GM18907 (cell line): ENCODE measurements at regions not wholly inside any gene's neighbourhood (a gene's known extent, or its start where the extent isn't known, plus 50 kb on each side); places are given as distances from the start of the nearest gene placed in this dataset.

Experiments used
- ATAC-seq: cut with Tn5 transposase; IDR thresholded peaks from one replicate; pipeline ENCODE4 v1.9.1; 2021; ENCODE audit warnings: mild to moderate bottlenecking, moderate library complexity; ENCODE audit not compliant: unreplicated experiment

DNA sequence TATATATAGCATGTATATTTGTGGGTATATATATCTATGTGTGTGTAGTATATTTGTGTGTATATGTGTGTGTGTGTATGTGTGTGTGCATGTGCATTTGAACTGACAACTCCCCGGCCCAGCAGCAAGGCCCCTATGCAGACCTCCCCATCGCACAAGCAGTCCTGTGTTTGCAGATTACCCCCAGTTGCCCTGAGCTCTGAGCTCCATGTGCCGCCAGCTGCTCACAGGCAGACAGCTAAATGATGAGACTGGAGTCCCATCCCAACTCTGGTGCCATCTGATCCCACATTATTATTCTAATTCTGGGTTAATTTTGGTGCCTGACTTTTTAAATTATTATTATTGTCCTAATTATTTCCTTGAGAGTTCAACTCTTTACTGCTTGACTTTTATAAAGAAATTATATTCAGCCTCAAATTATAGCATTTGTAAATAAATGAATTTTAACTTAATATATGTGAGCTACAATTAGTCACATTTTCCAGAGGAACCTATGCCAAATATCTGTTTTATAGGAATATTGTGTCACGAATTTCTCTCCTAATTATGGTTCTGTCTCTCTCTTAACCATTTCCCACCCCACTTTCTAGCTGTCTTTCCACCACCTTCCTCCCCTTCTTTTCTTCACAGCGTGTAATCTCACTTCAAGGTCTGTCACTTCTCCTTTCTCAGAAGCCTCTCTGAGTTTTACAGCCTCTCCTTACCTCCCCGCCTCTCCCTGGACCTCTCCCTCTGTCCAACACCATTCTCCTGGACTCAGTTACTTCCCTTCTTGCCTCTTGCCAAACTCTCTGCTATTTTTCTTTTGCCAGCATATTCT lies 90.6 kb upstream of the SYNDIG1 start:
- no peak for ATAC-seq

- ATAC-seq, result no peak
Observed at GRCh38 chr20:24376311-24377099, 92.9 kb upstream of the SYNDIG1 start.

DNA sequence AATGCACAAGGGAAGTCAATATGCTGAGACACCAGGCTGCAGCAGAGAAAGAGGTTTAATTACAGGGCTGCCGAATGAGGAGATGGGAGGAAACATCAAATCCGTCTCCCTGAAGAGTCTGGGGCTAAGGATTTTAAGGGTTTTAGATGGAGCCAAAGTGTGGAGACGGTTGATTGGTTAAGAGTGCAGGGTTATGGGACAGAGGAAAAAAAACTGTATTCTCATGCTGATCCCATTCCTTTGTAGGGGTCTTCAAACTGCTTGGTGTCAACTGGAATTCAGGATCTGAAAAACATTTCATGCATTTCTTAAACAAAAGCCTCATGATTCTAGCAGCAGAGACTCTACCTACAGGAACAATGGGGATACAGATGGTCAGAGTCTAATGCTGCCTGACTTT lies 96.1 kb upstream of the SYNDIG1 start:
- ATAC-seq, result no peak

DNA sequence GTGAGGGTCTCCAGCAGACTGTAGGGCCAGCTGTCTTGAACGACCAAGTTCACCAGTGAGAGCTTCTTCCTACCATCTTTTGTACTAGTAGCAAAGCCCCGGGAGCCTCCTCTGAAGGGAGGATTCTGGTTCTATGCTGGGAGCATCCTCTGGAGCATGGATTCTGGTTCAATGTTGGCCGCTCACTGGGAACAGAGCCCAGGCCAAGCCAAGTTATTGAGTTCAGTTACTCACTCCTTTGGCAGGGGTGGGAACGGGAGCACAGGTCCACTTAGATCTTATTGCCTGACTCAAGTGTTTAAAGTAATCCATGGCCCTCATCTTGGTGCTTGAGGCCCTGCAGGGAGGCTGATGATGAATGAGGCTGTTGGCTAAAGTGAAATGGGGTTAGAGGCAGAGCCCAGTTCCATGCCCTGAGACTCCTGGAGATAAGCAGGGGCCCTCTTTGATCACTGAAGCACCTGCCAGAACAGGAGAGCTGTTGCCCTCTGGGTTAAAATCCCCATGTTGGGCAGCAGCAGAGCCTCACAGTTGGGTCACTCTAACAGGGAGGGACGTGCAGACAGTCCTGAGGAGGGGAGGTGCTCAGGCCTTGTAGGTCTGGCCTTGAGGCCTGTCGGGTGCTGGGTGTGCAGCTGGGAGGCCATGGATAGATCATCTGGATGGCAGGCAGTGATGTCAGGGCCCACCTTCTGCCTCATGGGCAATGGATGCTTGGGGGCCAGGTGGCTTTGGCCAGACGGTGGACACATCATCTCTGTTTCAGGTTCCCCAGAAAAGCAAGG lies 98.3 kb upstream of the SYNDIG1 start:
- no peak for ATAC-seq

DNA sequence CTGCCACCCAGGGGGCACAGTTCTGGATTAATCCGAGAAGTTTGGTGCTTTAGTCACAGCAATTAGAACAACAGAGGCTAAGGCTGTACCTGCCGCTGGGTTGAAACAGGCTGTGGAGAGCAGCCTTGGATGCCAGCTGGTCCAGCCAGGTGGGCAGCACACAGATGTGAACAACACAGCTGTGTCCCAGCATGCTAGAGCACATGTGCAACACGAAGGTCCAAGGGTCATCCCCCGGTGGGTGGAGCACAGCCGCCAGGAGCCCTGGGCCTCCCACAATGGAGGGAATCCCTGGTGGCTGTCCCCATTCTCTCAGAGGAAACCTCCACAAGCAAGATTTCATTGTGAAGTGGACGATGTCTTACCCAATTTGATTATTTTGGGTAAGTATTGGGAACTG lies 99.2 kb upstream of the SYNDIG1 start:
- ATAC-seq, result no peak

DNA sequence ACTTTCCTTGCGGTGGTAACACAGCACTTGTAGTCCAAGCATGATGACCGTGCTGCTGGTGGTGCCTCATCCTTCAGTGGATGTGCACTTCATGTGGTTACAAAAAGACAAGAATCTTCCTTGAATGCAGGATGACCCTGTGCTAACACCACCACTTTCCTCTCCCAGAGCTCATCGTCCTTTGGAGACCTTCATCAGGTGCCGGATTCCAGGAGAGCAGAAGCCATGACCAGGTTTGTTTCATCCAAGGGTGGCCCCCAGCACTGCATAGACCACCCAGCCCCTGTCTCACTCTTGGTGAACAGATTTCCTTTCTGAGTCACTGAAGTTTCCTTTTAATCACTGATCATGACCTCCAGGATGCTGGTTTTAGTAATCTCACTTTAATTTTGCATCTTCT lies 101.2 kb upstream of the SYNDIG1 start:
- ATAC-seq, result no peak

GRCh38 chr20:24366336-24367004 lies 103.0 kb upstream of the SYNDIG1 start:
- ATAC-seq, result no peak

- no peak for ATAC-seq
Observed at GRCh38 chr20:24365670-24366069, 103.8 kb upstream of the SYNDIG1 start.

- ATAC-seq, result no peak
Observed at GRCh38 chr20:24364482-24364881, 104.9 kb upstream of the SYNDIG1 start.

DNA sequence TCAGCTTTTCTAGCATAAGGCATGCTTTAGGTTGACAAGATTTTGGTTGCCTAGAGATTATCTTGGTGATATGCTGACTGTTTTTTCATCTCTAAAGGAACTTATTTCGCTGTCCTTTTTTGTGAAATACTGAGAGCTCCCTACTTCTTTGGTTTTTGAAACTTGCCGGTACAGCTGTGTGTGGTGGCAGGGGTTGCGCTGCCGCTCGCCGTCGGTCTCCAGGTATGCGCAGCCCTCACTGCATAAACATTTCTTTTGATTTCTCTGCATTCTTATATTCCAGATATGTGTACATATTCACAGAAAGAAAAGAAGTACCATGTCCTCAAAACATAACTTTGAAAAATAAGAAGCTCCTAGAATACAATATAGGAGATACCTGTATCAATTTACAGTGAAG lies 106.4 kb upstream of the SYNDIG1 start:
- ATAC-seq, result no peak

DNA sequence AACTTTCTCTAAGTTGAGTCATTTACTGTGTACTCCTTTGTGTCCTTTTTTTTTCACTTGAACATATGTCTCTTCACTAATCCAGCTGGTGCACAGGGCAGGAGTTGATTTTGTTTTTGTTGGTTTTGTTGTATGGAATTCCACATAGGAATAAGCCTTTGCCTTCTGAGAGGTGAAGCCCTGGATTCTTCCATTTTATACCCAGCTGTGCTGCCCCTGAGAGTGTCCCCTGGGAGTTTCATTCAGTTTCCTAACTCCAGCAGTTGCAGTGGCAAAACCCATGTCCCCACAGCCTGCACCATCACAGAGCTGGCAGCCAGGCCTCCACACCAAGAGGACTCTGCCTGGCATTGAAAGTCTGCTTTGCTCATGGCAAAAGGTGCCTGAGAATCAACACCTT lies 107.3 kb upstream of the SYNDIG1 start:
- no peak for ATAC-seq

DNA sequence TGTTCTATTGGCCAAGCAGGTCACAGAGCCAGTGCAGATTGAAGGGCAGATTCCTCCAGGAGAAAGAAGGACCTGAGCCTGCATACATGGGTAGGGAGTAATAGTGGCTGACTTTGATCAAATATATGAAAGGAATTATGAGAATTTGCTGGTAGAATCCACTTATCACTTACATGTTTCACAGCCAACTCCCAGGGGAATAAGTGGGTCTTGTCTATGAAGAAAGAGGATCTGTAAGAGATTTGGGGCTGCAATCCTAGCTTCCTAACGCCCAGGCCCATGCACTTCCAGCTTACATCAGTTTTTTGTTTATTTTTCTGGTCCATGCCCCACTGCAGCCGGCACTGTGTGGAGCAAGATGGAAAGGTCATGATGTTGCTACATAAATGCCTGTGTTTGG lies 107.9 kb upstream of the SYNDIG1 start:
- no peak for ATAC-seq

- ATAC-seq, result no peak
Observed at GRCh38 chr20:24360531-24360930, 108.9 kb upstream of the SYNDIG1 start.

DNA sequence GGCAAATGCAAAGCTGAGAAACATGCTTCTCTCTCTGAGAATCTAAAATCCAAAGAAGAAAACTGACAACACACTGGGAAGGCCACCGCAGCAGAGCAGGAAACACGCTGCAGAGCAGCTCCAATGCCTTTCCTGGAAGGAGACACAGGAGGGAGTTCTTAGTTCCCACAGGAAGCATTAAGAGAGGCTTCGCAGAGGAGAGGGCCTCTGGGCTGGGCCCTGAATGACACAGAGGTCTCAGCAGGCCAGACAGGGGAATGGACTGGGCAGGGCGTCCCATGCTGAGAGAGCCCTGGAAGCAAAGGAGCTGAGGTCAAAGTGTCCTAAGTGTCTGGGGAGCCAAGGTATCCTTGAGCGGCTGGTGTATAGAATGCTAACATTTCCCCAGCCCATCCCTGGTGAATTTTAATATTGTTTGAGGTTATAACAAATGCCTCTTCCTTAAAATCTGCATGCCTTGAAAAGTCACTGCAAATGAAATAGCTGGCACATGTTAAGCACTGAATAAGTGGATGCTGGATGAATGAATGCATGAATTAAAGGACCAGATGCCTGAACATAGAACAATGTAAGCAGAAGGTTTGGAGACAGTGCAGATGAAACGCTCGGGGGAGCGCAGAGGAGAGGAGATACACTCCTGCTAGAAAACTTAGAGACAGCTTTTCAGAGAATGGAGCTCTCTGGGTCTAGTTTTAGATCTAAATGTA lies 110.0 kb upstream of the SYNDIG1 start:
- ATAC-seq, result no peak

- no peak for ATAC-seq
Observed at GRCh38 chr20:24357931-24358330, 111.5 kb upstream of the SYNDIG1 start.

- no peak for ATAC-seq
Observed at GRCh38 chr20:24357177-24357576, 112.3 kb upstream of the SYNDIG1 start.

DNA sequence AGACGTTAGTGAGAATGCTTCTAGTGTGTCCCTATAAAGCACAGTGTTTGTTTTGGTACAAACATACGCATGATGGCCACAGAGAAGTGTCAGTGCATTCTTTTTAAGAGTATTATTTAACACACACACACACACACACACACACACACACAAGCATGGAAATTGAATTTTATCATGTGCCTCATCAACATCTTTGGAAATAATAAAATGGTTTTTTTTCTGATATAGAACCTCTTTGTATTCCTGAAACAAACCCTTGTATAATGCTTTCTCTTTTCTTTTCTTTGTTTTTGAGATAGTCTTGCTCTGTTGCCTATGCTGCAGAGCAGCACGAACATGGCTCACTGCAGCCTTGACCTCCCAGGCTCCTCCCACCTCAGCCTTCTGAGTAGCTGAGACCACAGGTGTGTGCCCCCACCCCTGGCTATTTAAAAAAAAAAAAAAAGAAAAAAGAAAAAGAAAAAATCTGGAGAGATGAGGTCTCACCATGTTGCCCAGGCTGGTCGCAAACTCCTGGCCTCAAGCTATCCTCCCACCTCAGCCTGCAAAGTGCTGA lies 116.2 kb upstream of the SYNDIG1 start:
- ATAC-seq, result no peak

DNA sequence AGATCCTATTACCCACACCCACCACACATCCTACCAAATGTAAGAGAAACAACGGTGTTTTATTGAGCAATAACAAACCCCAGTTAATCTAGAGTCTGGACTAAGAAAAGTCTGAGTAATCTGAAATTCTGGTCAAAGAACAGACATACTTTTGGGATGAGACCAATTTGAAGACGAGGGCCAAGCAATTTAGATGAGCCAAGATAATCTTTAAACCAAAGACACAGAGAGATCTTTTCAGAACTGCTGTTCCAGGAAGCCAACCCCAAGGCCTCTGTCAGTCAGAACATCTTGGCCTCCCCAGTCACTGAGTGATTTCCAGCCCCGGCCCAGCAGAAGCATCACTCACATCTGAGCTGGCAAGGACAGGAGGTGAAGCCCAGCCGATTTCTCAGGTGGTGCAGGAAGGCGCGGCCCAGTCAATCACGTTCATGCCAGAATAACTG lies 118.5 kb upstream of the SYNDIG1 start:
- no peak for ATAC-seq

GRCh38 chr20:24341781-24342180 lies 127.6 kb upstream of the SYNDIG1 start:
- no peak for ATAC-seq

DNA sequence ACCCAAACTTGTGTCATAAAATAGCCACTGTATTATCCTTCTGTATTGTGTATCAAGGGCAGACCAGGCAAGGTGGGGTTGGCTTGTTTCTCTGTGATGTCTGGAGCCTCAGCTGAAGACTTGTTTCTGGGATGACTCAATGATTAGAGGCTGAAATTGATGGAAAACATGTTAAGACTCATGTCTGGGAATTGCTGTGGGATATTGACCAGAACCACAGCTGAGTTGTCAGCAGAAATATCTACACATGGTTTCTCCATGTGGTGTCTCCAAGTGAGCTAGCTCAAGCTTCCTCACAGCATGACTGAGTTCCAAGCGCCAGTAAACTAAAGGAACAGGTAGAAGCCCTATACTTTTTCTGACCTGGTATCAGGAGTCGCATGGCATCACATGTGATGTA lies 128.5 kb upstream of the SYNDIG1 start:
- no peak for ATAC-seq
